ENCODE measurements at regions not wholly inside any gene's neighbourhood (a gene's known extent, or its start where the extent isn't known, plus 50 kb on each side); places are given as distances from the start of the nearest gene placed in this dataset.

GRCh38 chr5:27494887-27495286 lies 456.5 kb upstream of the CDH9 start:
- Histone ChIP-seq H3K4me1 (ENCODE audit: insufficient read depth, low read length) (no peaks in the 10 kb centered on the region), H3K27ac (ENCODE audit: low read depth in 1 of 2, low read length in 2 of 2) (no peak overlapping the region), H3K36me3 (ENCODE audit: insufficient read depth, low read length) (no peaks in the 10 kb centered on the region), H3K9me3 (ENCODE audit: control insufficient read depth in 1 of 2, insufficient read depth in 1 of 2, low read length in 2 of 2) (peaks cover 7 to 9% of the 10 kb centered on the region in 2 experiments), H3K27me3 (ENCODE audit: control insufficient read depth in 1 of 2, insufficient read depth in 2 of 2, low read length in 2 of 2) (no peaks in the 10 kb centered on the region), H3K4me3 (ENCODE audit: low read length) (no peak overlapping the region)
- ChIA-PET CTCF (no interaction called here), POLR2A (no interaction called here)
- Mint-ChIP-seq H3K27ac (no peak overlapping the region), H3K27me3 (no peaks in the 10 kb centered on the region), H3K9me3 (peaks cover 9% of the 10 kb centered on the region), H3K4me1 (ENCODE audit: low read depth) (no peaks in the 10 kb centered on the region), H3K36me3 (ENCODE audit: low read depth) (no peaks in the 10 kb centered on the region), H3K4me3 (no peak overlapping the region)
- DNase-seq (no peak), ATAC-seq (ENCODE audit: poor library complexity) (no peak)
- intact Hi-C loops (cut with DNase I, micrococcal nuclease): no loop called here
- TF ChIP-seq CTCF (IDR thresholded peaks at IDR 0.05): no peak

- peaks cover 9% of the 10 kb centered on the region for H3K9me3 Mint-ChIP-seq
- POLR2A ChIA-PET: no interaction called here
- intact Hi-C loops (cut with DNase I, micrococcal nuclease): no loop called here
- ATAC-seq (ENCODE audit: poor library complexity) (no peak), DNase-seq (no peak)
- no peaks in the 10 kb centered on the region for H3K36me3 Mint-ChIP-seq (ENCODE audit: low read depth)
- no peaks in the 10 kb centered on the region for H3K4me1 ChIP-seq (ENCODE audit: insufficient read depth, low read length)
- TF ChIP-seq CTCF (IDR thresholded peaks at IDR 0.05): no peak
- H3K9me3 ChIP-seq (ENCODE audit: control insufficient read depth in 1 of 2, insufficient read depth in 1 of 2, low read length in 2 of 2): peaks cover 9 to 10% of the 10 kb centered on the region in 2 experiments
- no peaks in the 10 kb centered on the region for H3K27me3 ChIP-seq (ENCODE audit: control insufficient read depth in 1 of 2, insufficient read depth in 2 of 2, low read length in 2 of 2)
- CTCF ChIA-PET: no interaction called here
- no peak overlapping the region for H3K4me3 Mint-ChIP-seq
- H3K27ac ChIP-seq (ENCODE audit: low read depth in 1 of 2, low read length in 2 of 2): no peak overlapping the region
- no peaks in the 10 kb centered on the region for H3K4me1 Mint-ChIP-seq (ENCODE audit: low read depth)
- no peak overlapping the region for H3K27ac Mint-ChIP-seq
- H3K36me3 ChIP-seq (ENCODE audit: insufficient read depth, low read length): no peaks in the 10 kb centered on the region
- no peak overlapping the region for H3K4me3 ChIP-seq (ENCODE audit: low read length)
- H3K27me3 Mint-ChIP-seq: no peaks in the 10 kb centered on the region
Measured at GRCh38 chr5:27491746-27492439, 453.5 kb upstream of the CDH9 start.

- CTCF ChIA-PET: no interaction called here
- no peak for ATAC-seq (ENCODE audit: poor library complexity)
- no peak overlapping the region for H3K4me3 Mint-ChIP-seq
Measured at GRCh38 chr5:27491047-27491446, 452.7 kb upstream of the CDH9 start.

More at GRCh38 chr5:27491047-27491446, 452.7 kb upstream of the CDH9 start:
- Histone ChIP-seq H3K4me1 (ENCODE audit: insufficient read depth, low read length) (no peaks in the 10 kb centered on the region), H3K36me3 (ENCODE audit: insufficient read depth, low read length) (no peaks in the 10 kb centered on the region), H3K27ac (ENCODE audit: low read depth in 1 of 2, low read length in 2 of 2) (no peak overlapping the region), H3K27me3 (ENCODE audit: control insufficient read depth in 1 of 2, insufficient read depth in 2 of 2, low read length in 2 of 2) (no peaks in the 10 kb centered on the region), H3K9me3 (ENCODE audit: control insufficient read depth in 1 of 2, insufficient read depth in 1 of 2, low read length in 2 of 2) (peaks cover 8 to 10% of the 10 kb centered on the region in 2 experiments), H3K4me3 (ENCODE audit: low read length) (no peak overlapping the region)
- intact Hi-C loops (cut with DNase I, micrococcal nuclease): no loop called here
- H3K4me1 Mint-ChIP-seq (ENCODE audit: low read depth): no peaks in the 10 kb centered on the region
- H3K27ac Mint-ChIP-seq: no peak overlapping the region
- POLR2A ChIA-PET: no interaction called here
- no peak for TF ChIP-seq CTCF (IDR thresholded peaks at IDR 0.05)
- no peaks in the 10 kb centered on the region for H3K36me3 Mint-ChIP-seq (ENCODE audit: low read depth)
- no peaks in the 10 kb centered on the region for H3K27me3 Mint-ChIP-seq
- peaks cover 9% of the 10 kb centered on the region for H3K9me3 Mint-ChIP-seq
- no peak for DNase-seq

Data from CD4-positive, alpha-beta T cell (primary cell).